Type B pancreatic cell (in vitro differentiated cells): ENCODE measurements at regions not wholly inside any gene's neighbourhood (a gene's known extent, or its start where the extent isn't known, plus 50 kb on each side); places are given as distances from the start of the nearest gene placed in this dataset.
A peak's percentile ranks its signal among the peaks of the same experiment; 100 is the strongest.

Source experiments
- DNase-seq: peaks from one replicate; pipeline ENCODE4 v3.0.0; 2021; ENCODE audit warnings: mixed read lengths; ENCODE audit not compliant: unreplicated experiment; ENCODE audit errors: extremely low spot score
- H3K27ac Mint-ChIP-seq: 2 replicates; pipeline ENCODE4 v1.8.0; 2021; ENCODE audit warnings: mild to moderate bottlenecking, mixed read lengths
- H3K27me3 Mint-ChIP-seq: 2 replicates; pipeline ENCODE4 v1.8.0; 2021; ENCODE audit warnings: mixed read lengths
- H3K36me3 Mint-ChIP-seq: 2 replicates; pipeline ENCODE4 v1.8.0; 2021; ENCODE audit warnings: mixed read lengths
- H3K4me1 Mint-ChIP-seq: one replicate; pipeline ENCODE4 v1.8.0; 2021; ENCODE audit warnings: mixed read lengths; ENCODE audit not compliant: unreplicated experiment
- H3K4me3 Mint-ChIP-seq: 2 replicates; pipeline ENCODE4 v1.8.0; 2021; ENCODE audit warnings: mild to moderate bottlenecking, mixed read lengths
- H3K9me3 Mint-ChIP-seq: 2 replicates; pipeline ENCODE4 v1.8.0; 2021; ENCODE audit warnings: mixed read lengths
- TF ChIP-seq, protein P1 (sequence below): fragments of 200-600 bp; sonication (generic); conservative IDR thresholded peaks from 2 replicates; pipeline ENCODE4 v1.5.0; 2021; ENCODE audit warnings: antibody characterized with exemption, mild to moderate bottlenecking

DNA sequence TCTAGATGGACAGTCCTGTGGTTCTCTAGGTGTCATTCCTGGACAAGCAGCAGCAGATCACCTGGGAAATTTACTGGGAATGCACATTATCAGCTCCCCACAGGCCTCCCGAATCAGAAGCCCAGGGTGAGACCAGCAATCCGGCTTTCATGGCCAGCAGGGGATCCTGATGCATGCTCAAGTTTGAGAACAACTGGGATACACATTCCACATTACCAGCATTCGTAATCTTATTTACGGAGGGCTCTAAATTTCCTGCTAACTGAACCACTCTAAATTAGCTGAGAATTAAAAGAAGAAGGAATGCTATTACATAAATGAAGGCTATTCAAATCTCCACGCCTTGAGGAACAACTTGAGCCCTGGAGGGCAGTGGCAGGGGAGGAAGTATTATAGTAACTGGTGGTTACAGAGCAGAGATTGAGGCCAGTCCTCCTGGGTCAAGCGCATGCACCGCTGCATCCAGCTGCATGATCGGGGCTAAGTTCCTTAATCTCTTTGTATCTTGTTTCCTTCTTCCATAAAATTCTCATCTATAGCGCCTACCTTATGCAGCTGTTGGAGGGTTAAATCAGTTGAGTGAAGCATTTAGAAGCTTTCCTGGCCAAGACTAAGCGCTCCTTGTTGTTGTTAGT lies 403.7 kb downstream of the CDH26 start:
- TF ChIP-seq, protein P1, sequence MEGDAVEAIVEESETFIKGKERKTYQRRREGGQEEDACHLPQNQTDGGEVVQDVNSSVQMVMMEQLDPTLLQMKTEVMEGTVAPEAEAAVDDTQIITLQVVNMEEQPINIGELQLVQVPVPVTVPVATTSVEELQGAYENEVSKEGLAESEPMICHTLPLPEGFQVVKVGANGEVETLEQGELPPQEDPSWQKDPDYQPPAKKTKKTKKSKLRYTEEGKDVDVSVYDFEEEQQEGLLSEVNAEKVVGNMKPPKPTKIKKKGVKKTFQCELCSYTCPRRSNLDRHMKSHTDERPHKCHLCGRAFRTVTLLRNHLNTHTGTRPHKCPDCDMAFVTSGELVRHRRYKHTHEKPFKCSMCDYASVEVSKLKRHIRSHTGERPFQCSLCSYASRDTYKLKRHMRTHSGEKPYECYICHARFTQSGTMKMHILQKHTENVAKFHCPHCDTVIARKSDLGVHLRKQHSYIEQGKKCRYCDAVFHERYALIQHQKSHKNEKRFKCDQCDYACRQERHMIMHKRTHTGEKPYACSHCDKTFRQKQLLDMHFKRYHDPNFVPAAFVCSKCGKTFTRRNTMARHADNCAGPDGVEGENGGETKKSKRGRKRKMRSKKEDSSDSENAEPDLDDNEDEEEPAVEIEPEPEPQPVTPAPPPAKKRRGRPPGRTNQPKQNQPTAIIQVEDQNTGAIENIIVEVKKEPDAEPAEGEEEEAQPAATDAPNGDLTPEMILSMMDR = no peak
- H3K4me3 Mint-ChIP-seq = no peak overlapping the region
- DNase-seq = no peak
- H3K27ac Mint-ChIP-seq = no peak overlapping the region
- H3K27me3 Mint-ChIP-seq = peaks cover 4% of the 10 kb centered on the region
- no peaks in the 10 kb centered on the region for H3K9me3 Mint-ChIP-seq
- H3K36me3 Mint-ChIP-seq = no peaks in the 10 kb centered on the region
- H3K4me1 Mint-ChIP-seq = peaks cover 25% of the 10 kb centered on the region

DNA sequence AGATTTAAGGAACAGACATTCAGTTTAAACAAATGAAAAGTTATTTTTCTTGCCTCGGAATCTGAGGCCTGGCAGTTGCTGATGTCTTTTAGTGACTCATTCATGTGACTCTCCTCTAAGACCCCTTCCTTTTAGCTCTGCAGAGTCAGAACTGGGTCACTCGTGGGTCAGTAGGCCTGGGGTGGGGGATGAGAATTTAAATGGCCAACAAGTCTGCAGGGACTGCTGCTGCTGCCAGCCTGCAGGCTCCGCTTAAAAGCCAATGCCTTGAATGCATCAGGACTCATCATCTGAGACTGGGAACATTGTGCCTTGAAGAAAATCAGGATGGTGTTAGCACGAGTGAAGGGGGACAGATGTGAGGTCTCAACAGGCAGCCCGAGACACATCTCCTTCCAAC lies 404.3 kb downstream of the CDH26 start:
- H3K4me3 Mint-ChIP-seq = no peak overlapping the region
- H3K27me3 Mint-ChIP-seq = peaks cover 4% of the 10 kb centered on the region
- no peaks in the 10 kb centered on the region for H3K9me3 Mint-ChIP-seq
- H3K4me1 Mint-ChIP-seq = peaks cover 25% of the 10 kb centered on the region
- TF ChIP-seq, protein P1 = no peak
- no peak for DNase-seq
- no peak overlapping the region for H3K27ac Mint-ChIP-seq
- H3K36me3 Mint-ChIP-seq = no peaks in the 10 kb centered on the region

- no peak overlapping the region for H3K4me3 Mint-ChIP-seq
- no peak for DNase-seq
- H3K27me3 Mint-ChIP-seq = peaks cover 4% of the 10 kb centered on the region
- TF ChIP-seq, protein P1 = no peak
- H3K4me1 Mint-ChIP-seq = peaks cover 25% of the 10 kb centered on the region
- H3K27ac Mint-ChIP-seq = no peak overlapping the region
- no peaks in the 10 kb centered on the region for H3K9me3 Mint-ChIP-seq
- H3K36me3 Mint-ChIP-seq = no peaks in the 10 kb centered on the region
Observed at GRCh38 chr20:60363698-60364097, 405.5 kb downstream of the CDH26 start.

- peaks cover 4% of the 10 kb centered on the region for H3K27me3 Mint-ChIP-seq
- TF ChIP-seq, protein P1 = peak; percentile 38
- no peaks in the 10 kb centered on the region for H3K36me3 Mint-ChIP-seq
- peaks cover 25% of the 10 kb centered on the region for H3K4me1 Mint-ChIP-seq
- DNase-seq = no peak
- H3K27ac Mint-ChIP-seq = no peak overlapping the region
- peaks cover 6% of the 10 kb centered on the region for H3K9me3 Mint-ChIP-seq
- H3K4me3 Mint-ChIP-seq = no peak overlapping the region
Observed at GRCh38 chr20:60365064-60365666, 406.9 kb downstream of the CDH26 start.

DNA sequence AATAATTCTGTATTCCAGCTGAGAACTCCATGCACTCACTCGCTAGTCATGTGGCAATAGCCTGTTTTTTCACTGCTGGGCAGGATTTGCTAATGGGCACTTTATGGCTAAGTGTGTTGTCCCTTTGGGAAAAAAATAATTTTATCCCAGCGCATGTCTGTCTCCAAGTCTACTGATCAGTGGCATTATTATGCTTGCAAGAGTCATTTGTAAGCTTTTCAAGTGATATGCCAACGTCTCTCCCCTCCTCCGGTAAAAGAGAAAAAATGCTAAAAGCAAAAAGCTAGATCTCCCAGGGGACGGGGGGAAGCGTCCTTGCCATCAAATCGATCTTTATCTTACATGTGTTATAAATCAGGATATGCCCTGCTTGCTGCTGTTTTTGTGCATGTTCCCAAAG lies 407.7 kb downstream of the CDH26 start:
- Mint-ChIP-seq H3K27me3 (peaks cover 4% of the 10 kb centered on the region), H3K4me3 (no peak overlapping the region)

More for the DNA sequence above, 407.7 kb downstream of the CDH26 start:
- no peak overlapping the region for H3K27ac Mint-ChIP-seq
- H3K4me1 Mint-ChIP-seq = peaks cover 25% of the 10 kb centered on the region
- no peaks in the 10 kb centered on the region for H3K36me3 Mint-ChIP-seq
- TF ChIP-seq, protein P1 = no peak
- peaks cover 6% of the 10 kb centered on the region for H3K9me3 Mint-ChIP-seq
- DNase-seq = no peak
